Immature natural killer cell (primary cell): ENCODE measurements at regions not wholly inside any gene's neighbourhood (a gene's known extent, or its start where the extent isn't known, plus 50 kb on each side); places are given as distances from the start of the nearest gene placed in this dataset.
"Not testable (repeated sequence)": the region's sequence is repeated elsewhere in the genome, so short reads cannot be mapped to it uniquely, and the experiment has no call there.

Experiments used
- DNase-seq, 3 donors: peaks; one replicate each; pipeline ENCODE4 v3.0.0; 2022; ENCODE audit warnings: mixed read lengths in 1 of 3
- H3K27ac Mint-ChIP-seq, 6 donors: one replicate each; pipeline ENCODE4 v1.8.0; 2020; ENCODE audit warnings: mixed read lengths in 6 of 6, mild to moderate bottlenecking in 5 of 6, inconsistent platforms in 4 of 6, moderate library complexity in 3 of 6
- H3K27me3 Mint-ChIP-seq, 3 donors: one replicate each; pipeline ENCODE4 v1.8.0; 2020 to 2021; ENCODE audit warnings: low read depth in 3 of 3, mild to moderate bottlenecking in 3 of 3, mixed read lengths in 3 of 3, moderate library complexity in 3 of 3, inconsistent platforms in 1 of 3
- H3K36me3 Mint-ChIP-seq, 3 donors: one replicate each; pipeline ENCODE4 v1.8.0; 2020; ENCODE audit warnings: mixed read lengths in 3 of 3, inconsistent platforms in 2 of 3, mild to moderate bottlenecking in 2 of 3
- H3K4me1 Mint-ChIP-seq, 2 donors: one replicate each; pipeline ENCODE4 v1.8.0; 2020; ENCODE audit warnings: inconsistent platforms in 2 of 2, mild to moderate bottlenecking in 2 of 2, mixed read lengths in 2 of 2, moderate library complexity in 1 of 2
- H3K4me3 Mint-ChIP-seq, 5 donors: one replicate each; pipeline ENCODE4 v1.8.0; 2020; ENCODE audit warnings: mild to moderate bottlenecking in 5 of 5, mixed read lengths in 5 of 5, inconsistent platforms in 3 of 5, moderate library complexity in 3 of 5
- H3K9me3 Mint-ChIP-seq, 6 donors: one replicate each; pipeline ENCODE4 v1.8.0; 2020; ENCODE audit warnings: mild to moderate bottlenecking in 6 of 6, mixed read lengths in 6 of 6, inconsistent platforms in 4 of 6, moderate library complexity in 3 of 6

DNA sequence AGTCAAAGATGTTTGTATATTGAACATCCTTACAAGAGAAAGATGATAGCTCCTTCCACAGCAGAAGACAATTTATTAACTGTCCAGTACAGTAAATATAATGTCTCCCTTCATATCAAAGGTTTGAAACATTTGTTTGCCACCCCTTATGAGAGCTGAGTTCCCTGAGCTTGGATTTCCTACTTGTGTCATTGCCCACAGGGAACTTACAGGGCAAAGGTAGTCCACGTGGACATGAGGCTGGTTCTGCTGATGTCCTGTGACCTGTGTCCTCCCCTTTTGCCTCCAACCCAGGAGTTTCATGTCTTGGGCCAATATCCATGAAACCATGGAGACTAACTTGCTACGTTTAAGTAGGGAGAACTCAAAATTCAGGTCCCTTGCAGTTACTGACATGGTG lies 66.4 kb upstream of the SRRM3 start:
- H3K4me3 Mint-ChIP-seq, DNase-seq, H3K27ac Mint-ChIP-seq, H3K36me3 Mint-ChIP-seq, H3K4me1 Mint-ChIP-seq, H3K9me3 Mint-ChIP-seq: not testable (repeated sequence)
- peaks cover 0 to 13% (median 2%) of the 10 kb centered on the region in 3 donors for H3K27me3 Mint-ChIP-seq

DNA sequence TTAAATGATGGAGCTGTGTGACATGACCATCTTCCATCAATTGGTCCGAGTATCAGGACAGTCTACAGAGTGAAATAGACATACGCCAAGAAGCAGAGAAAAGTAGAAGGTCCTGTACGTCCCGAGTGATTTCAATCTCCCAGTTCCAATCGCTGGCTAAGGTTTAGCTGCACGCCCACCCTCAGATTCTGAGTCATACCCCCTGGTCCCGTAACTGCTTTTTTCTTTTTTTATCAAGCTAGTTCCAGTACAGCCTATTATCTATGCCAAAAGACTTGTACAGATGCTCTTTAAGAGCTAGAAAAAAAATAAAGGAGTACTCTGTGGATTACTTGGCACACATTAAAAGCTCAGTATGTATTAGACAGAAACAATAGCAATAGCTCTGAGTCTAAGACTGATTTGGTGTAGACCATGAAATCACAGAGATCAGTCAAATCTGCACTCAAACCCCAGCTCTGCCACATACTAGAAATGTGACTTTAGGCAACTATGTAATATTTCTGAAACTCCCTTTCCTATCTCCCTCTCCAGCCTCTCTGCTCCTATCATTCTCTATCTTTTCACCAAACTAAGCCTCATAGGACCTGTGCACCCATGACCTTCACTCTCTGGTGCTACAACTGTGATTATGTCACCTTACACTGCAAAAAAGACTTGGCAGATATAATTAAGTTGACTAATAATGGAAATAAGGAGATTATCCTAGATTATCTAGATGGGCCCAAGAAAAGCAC lies 63.0 kb upstream of the SRRM3 start:
- peaks cover 14 to 16% of the 10 kb centered on the region in 2 donors for H3K4me1 Mint-ChIP-seq
- H3K27ac Mint-ChIP-seq, result peak overlapping the region in 2 of 6 donors; percentile 6 to 30

DNA sequence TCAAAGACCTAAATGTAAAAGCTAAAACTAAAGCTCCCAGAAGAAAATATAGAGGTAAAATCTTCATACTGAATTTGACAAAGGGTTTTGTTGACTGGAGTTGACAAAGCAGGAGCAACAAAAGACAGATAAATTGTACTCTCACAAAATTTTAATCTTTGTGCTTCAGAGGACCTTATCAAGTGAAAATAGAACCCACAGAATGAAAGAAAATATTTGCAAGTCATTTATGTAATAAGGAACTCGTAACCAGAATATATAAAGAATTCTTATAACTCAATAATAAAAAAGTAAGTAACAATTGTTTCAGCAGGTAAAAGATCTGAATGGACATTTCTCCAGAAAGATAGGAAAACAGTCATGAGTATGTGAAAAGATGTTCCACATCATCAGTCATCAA lies 62.0 kb upstream of the SRRM3 start:
- Mint-ChIP-seq H3K27me3 (peaks cover 0 to 11% (median 3%) of the 10 kb centered on the region in 3 donors), H3K36me3 (no peaks in the 10 kb centered on the region), H3K9me3 (no peaks in the 10 kb centered on the region), H3K4me3 (no peak overlapping the region), H3K4me1 (peaks cover 12 to 13% of the 10 kb centered on the region in 2 donors), H3K27ac (no peak overlapping the region)
- DNase-seq, result no peak

More for the DNA sequence above, 63.0 kb upstream of the SRRM3 start:
- H3K36me3 Mint-ChIP-seq, H3K9me3 Mint-ChIP-seq, H3K4me3 Mint-ChIP-seq, DNase-seq: not testable (repeated sequence)
- peaks cover 0 to 11% (median 3%) of the 10 kb centered on the region in 3 donors for H3K27me3 Mint-ChIP-seq

DNA sequence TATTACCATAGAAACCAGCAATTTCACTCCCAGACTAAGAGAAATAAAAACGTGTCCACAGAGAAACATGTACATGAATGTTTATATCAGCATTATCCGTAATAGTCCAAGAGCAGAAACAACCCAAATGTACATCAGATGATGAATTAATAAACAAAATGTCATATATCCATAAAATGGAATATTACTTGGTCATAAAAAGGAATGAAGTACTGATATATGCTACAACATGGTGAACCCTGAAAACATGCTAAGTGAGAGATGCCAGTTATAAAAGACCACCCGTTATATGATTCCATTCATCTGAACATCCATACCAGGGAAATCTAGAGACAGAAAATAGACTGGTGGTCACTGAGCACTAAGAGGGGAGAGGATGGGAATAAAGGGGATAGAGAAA lies 61.4 kb upstream of the SRRM3 start:
- H3K27me3 Mint-ChIP-seq, H3K9me3 Mint-ChIP-seq, H3K4me3 Mint-ChIP-seq, H3K36me3 Mint-ChIP-seq, DNase-seq: not testable (repeated sequence)
- Mint-ChIP-seq H3K4me1 (peaks cover 12 to 13% of the 10 kb centered on the region in 2 donors), H3K27ac (peak overlapping the region in 1 of 6 donors; percentile 33)

DNA sequence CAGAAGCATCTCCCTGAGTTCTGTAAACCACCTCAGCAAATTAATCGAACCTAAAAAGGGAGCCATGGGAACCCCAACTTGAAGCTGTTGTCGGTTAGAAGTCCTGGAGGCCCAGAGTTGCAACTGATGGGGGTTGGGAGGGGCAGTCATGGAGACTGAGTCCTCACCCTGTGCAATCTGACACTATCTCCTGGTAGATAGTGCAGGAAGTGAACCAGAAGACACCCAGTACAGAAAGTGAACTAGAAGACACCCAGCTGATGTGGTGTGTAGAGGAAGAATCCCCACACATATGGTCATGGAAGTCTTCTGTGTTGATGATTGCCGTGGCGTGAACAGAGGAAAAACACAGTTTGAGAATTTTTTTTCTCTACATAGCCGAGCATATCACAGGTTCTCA lies 58.8 kb upstream of the SRRM3 start:
- peak overlapping the region in 2 of 5 donors; percentile 67 to 70 for H3K4me3 Mint-ChIP-seq
- peaks cover 0 to 10% (median 2%) of the 10 kb centered on the region in 3 donors for H3K27me3 Mint-ChIP-seq
- DNase-seq, result peak in 2 of 3 donors; percentile 58 to 65
- H3K27ac Mint-ChIP-seq, result peak overlapping the region in 4 of 6 donors; percentile 34 to 93 (median 88)
- no peaks in the 10 kb centered on the region for H3K36me3 Mint-ChIP-seq
- H3K9me3 Mint-ChIP-seq, result no peaks in the 10 kb centered on the region
- peaks cover 12 to 13% of the 10 kb centered on the region in 2 donors for H3K4me1 Mint-ChIP-seq

DNA sequence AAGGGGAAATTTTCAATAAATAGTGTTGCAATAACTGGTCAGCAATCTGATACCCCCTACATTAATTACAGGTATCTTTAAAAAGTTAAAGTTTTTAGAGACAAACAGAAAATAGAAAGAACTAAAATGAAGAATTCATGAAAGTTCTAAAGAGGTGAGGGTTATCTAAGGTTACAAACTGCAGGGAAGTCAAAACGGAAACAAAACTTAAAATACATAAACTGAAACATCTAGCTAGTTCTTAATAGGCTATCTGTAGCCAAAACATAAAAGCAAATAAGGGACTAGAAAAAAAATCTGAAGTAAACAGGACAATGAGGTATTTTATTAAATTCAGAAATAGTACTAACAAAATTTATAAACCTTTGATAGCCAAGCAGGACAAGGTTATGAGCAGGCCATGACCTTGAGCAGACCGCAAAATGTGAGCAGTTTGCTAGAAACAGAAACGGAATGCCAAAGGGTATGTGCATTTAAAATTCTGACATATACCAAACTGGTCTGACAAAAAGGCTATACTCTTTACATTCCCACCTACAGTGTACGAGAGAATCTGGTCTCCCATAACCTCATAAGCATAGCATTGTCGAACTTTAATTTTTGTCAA lies 56.9 kb upstream of the SRRM3 start:
- not testable (repeated sequence) for H3K27me3 Mint-ChIP-seq, H3K9me3 Mint-ChIP-seq, H3K36me3 Mint-ChIP-seq, DNase-seq
- peak overlapping the region in 2 of 5 donors; percentile 22 to 43 for H3K4me3 Mint-ChIP-seq
- H3K4me1 Mint-ChIP-seq, result peaks cover 12 to 13% of the 10 kb centered on the region in 2 donors
- peak overlapping the region in 2 of 6 donors; percentile 7 to 72 for H3K27ac Mint-ChIP-seq

DNA sequence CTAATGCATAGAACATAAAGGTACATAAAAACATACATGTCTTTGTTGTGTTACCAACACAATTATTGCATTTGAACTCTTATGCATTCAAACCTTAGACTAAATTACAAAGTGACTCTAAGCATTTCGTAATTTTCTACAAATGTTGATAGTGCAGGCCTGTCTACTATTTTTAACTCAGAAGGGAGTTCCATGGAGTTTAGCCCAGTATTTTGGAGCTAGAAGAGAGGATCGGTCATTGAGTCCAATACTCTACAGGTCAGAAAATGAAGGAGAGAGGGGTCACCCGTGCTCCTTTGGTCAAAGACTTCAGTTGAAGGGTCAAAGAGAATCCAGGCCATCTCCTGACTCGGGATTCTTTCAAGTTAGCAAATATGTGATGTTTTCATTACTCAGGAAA lies 55.3 kb upstream of the SRRM3 start:
- Mint-ChIP-seq H3K4me3 (no peak overlapping the region), H3K36me3 (no peaks in the 10 kb centered on the region), H3K27me3 (peaks cover 0 to 4% (median 3%) of the 10 kb centered on the region in 3 donors), H3K4me1 (peaks cover 12 to 13% of the 10 kb centered on the region in 2 donors), H3K27ac (no peak overlapping the region), H3K9me3 (no peaks in the 10 kb centered on the region)
- no peak for DNase-seq

DNA sequence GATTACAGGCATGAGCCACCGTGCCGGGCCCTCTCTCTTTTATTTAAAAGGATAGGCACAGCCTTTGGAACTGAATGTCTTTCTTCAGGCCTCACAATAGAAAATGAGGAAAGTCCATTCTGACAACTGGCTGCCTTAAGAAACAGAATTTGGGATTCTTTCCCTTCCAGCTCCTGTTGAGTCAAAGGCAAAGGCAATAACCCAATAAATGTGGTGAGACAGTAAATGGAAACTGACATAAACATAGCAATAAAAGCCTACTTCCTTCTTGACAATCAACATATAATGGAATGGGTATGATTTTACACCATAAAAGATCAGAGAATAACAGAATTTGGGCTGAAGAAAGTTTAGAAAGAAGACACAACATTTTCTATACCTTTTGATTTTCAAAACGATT lies 52.7 kb upstream of the SRRM3 start:
- not testable (repeated sequence) for H3K9me3 Mint-ChIP-seq, DNase-seq, H3K4me3 Mint-ChIP-seq, H3K36me3 Mint-ChIP-seq, H3K27ac Mint-ChIP-seq, H3K27me3 Mint-ChIP-seq
- peaks cover 12 to 16% of the 10 kb centered on the region in 2 donors for H3K4me1 Mint-ChIP-seq

DNA sequence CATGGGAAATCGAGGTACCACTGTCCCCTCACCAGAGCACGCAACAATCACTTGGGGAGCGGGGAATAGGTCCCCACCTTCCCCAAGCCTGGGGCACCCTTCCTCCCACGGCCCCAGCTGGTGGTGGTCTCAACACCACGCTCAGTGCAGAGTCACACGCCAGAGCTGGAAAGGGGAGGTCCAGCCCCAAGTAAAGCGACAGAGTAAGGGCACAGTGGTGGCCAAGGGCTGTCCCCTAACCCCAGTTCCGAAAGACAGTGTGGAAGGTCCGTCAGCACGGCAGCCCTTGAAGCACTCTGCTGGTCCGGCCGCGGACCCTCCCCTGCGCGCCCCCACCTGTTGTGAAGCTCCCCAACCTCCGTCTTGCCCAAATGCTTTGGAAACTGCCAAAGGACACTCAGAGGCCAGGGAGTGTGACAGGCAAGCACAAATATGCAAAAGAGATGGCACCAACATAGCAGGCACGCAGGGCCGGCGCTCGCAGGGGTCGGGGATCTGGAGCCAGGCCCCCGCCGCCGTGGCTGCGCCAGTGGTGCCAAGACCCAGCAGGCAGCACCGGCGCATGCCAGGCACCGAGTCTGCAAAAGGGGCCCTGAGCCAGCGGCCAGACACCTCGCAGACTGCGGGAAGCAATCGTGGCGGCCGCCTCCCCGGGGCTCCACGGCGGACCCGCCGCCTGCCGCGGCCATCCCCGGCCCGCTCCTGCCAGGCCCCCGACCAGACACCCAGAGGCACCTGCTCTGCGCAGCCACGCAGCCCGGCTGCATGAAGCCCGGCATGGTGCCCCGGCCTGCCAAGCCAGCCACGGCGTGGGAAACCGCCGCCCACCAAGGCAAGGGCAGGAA lies 51.6 kb upstream of the SRRM3 start:
- peak in 2 of 3 donors; percentile 22 to 56 for DNase-seq
- Mint-ChIP-seq H3K27me3 (peaks cover 0 to 3% (median 3%) of the 10 kb centered on the region in 3 donors), H3K27ac (peak overlapping the region in 1 of 6 donors; percentile 79), H3K36me3 (no peaks in the 10 kb centered on the region), H3K9me3 (no peaks in the 10 kb centered on the region), H3K4me1 (peaks cover 12 to 21% of the 10 kb centered on the region in 2 donors), H3K4me3 (peak overlapping the region in 3 of 5 donors; percentile 32 to 69 (median 38))
